ENCODE measurements at regions not wholly inside any gene's neighbourhood (a gene's known extent, or its start where the extent isn't known, plus 50 kb on each side); places are given as distances from the start of the nearest gene placed in this dataset.

GRCh38 chr5:161165998-161166660 is 314.1 kb upstream of the ATP10B start:
- no peak for DNase-seq (ENCODE audit: low read depth)
- no peak overlapping the region for H3K4me3 ChIP-seq (ENCODE audit: low read depth, low read length)
- TF ChIP-seq CTCF (conservative IDR thresholded peaks at IDR 0.05; ENCODE audit: low read depth, low read length), result no peak

DNA sequence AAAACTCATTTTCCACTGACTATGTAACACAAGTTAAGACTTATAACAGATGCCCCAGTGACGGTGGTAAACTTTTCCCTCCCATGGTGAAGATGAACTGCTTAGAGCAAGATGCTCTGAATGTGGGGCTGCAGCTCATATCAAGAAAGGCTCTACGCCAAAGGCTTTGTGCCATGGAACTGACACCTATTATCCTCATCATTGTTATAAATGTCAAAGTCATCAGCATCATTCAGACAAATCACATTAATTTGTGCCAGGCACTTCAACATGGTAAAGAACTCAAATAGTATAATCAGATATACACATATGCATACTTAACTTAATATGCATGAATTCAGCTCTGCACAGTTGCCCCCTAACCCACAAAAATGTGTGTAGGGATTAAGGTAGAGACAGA is 305.9 kb upstream of the ATP10B start:
- no peak for DNase-seq (ENCODE audit: low read depth)
- no peak for TF ChIP-seq CTCF (conservative IDR thresholded peaks at IDR 0.05; ENCODE audit: low read depth, low read length)
- H3K4me3 ChIP-seq (ENCODE audit: low read depth, low read length), result no peak overlapping the region

DNA sequence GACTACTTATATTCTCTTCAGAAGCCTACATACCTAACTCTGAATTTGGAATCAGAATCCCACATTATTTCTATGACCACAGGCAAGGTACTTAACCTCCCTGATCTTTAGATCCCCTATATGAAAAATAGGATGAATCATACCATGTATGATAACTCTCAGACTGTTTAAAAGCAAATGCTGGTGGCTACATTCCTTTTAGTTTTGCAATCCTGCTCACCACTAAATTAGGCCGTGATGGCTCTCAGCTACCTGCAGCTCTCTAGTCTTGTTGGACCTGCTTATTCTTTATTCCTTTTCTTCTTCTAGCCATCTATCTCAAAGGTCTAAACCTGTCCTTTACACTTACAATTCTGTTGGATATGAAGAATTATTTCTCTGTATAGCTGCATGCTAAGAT is 303.4 kb upstream of the ATP10B start:
- DNase-seq (ENCODE audit: low read depth), result no peak
- no peak for TF ChIP-seq CTCF (conservative IDR thresholded peaks at IDR 0.05; ENCODE audit: low read depth, low read length)
- no peak overlapping the region for H3K4me3 ChIP-seq (ENCODE audit: low read depth, low read length)

DNA sequence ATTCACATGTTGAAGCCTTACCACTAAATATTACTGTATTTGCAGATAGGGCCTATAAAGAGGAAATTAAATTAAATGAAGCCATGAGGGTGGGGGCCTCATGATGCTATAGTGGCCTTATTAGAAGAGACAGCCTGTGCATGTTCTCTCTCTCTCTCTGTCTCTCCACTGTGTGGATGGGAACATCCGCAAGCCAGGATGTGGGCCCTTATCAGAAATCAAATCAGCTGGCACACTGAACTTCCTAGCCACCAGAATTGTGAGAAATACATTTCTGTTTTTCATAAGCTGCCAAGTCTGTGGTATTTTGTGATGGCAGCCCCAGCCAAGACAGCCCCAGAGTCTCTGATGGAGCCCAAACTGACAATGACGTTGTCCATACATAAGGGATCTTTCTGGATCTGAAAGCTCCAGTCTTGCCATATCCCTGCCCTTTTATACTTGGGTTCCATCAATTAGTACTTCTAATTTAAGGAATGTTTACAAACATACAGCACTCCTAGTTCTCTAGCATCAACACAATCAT is 300.5 kb upstream of the ATP10B start:
- no peak for DNase-seq (ENCODE audit: low read depth)
- TF ChIP-seq CTCF (conservative IDR thresholded peaks at IDR 0.05; ENCODE audit: low read depth, low read length), result no peak
- H3K4me3 ChIP-seq (ENCODE audit: low read depth, low read length), result no peak overlapping the region

- TF ChIP-seq CTCF (conservative IDR thresholded peaks at IDR 0.05; ENCODE audit: low read depth, low read length), result no peak
- H3K4me3 ChIP-seq (ENCODE audit: low read depth, low read length), result no peak overlapping the region
- no peak for DNase-seq (ENCODE audit: low read depth)
These were observed 298.5 kb upstream of the ATP10B start for GRCh38 chr5:161150441-161150988.

GRCh38 chr5:161149078-161149477 is 297.1 kb upstream of the ATP10B start:
- no peak overlapping the region for H3K4me3 ChIP-seq (ENCODE audit: low read depth, low read length)
- no peak for DNase-seq (ENCODE audit: low read depth)
- no peak for TF ChIP-seq CTCF (conservative IDR thresholded peaks at IDR 0.05; ENCODE audit: low read depth, low read length)
